Cerebellar cortex (tissue), 1 donor: ENCODE measurements at regions not wholly inside any gene's neighbourhood (a gene's known extent, or its start where the extent isn't known, plus 50 kb on each side); places are given as distances from the start of the nearest gene placed in this dataset.
A peak's percentile ranks its signal among the peaks of the same experiment; 100 is the strongest.

Source experiments
- DNase-seq: peaks from one replicate; pipeline ENCODE4 v3.0.0-alpha.2; 2015; ENCODE audit warnings: low spot score

DNA sequence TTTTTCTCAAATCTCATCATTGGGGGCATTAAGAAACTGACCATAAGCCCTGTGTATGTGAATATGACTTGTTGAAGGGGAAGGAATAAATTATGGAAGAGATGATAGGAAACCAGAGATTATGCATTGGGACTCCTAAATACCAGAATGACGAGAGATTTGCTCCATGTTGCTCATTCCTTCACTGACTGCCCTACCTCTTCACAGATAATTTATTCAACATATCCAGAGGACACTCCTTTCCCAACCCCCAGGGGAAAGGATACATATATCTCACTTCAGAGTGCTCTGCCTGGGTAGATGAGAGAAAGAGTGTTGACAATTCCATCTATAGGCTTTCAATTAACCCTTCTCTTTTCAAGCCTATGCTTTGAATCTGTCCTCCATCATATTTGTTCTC is 145.3 kb upstream of the RHOBTB1 start:
- DNase-seq: no peak

DNA sequence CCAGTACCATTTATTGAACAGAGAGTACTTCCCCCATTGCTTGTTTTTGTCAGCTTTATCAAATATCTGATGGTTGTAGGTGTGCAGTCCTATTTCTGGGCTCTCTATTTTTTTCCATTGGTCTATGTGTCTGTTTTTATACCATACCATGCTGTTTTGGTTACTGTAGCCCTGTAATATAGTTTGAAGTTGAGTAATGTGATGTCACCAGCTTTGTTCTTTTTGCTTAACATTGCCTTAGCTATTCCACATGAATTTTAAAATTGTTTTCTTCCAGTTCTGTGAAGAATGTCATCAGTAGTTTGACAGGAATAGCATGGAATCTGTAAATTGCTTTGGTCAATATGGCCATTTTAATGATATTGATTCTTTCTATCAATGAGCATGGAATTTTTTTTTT is 140.5 kb upstream of the RHOBTB1 start:
- no peak for DNase-seq

DNA sequence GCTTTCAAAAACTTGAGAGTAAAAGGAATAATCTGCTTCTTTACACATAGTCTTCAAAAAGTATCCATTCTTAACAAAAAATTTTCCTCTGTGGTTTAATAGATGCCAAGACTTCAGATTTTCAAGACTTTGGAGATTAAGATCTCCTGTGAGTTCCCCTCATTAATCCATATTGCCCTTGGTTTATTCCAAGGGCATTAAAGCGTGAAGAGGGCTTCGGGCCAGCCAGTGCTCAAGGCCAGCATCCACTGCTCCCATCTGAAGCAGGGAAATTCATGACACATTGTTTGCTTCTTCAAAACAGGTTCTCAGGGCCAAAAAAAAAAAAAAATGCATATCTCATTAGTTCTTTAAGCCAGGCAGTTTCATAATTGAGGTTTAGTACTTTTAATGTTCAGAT is 137.3 kb upstream of the RHOBTB1 start:
- no peak for DNase-seq

DNA sequence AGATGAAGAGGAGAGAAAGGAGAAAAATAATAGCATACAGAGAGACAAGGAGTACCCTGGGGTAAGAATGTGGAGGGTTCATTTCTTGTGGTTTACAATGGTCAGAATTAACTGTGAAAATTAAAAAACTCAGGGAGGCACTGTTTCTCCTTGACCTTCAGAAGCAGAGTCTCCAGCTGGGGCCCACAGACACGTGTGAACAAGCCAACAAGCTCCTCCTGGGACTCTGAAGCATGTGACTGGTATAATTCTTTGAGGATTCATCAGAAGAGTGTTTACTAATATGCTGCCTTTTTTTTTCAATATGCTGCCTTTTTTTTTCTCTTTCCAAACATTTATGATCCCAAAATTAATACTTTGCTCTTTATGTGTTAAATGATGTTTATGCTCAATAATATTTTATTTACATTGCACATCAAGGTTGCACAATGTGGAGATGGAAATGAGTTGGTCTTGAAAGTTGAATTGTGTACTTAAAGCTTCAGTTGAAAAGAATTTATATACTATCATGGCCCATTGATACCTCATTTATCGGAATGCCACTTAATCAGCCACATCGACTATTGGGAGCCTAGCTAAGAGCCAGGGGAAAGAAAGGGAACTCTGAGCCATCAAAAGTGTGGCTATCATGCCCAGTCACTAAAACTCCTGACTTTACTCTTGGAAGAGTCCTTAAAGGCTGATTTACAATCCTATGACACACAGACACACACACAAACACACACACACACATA is 134.7 kb upstream of the RHOBTB1 start:
- no peak for DNase-seq

DNA sequence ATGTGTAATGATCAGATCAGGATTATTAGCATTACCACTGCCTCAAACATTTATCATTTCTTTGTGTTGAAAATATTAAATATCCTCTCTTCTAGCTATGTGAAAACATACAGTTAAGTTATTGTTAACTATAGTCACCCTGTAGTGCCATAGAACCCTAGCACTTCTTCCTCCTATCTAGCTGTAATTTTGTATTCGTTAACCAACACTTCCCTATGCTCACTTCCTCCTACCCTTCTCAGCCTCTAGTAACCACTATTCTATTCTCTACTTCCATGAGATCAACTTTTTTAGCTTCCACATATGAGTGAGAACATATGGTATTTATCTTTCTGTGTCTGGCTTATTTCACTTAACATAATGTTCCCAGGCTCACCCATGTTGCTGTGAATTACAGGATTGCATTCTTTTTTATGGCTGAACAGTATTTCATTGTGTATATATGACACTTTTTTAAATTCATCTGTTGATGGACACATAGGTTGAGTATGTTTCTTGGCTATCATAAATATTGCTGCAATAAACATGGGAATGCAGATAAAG is 132.7 kb upstream of the RHOBTB1 start:
- no peak for DNase-seq

DNA sequence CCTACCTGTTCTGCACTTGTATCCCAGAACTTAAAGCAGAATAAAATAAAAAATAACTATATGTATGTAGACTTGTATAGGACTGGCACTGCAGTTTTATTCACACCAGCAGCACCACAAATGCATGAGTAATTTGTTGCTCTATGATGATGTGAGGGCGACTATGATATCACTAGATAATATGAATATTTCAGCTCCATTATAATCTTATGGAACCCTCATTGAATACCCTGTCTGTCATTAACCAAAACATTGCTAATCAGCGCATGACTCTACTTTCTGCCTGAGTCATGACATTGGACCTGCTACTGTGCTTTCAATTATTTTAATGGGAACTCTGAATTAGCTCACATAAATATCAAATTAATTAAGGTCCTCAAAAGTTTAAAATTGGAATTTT is 129.4 kb upstream of the RHOBTB1 start:
- DNase-seq: no peak

DNA sequence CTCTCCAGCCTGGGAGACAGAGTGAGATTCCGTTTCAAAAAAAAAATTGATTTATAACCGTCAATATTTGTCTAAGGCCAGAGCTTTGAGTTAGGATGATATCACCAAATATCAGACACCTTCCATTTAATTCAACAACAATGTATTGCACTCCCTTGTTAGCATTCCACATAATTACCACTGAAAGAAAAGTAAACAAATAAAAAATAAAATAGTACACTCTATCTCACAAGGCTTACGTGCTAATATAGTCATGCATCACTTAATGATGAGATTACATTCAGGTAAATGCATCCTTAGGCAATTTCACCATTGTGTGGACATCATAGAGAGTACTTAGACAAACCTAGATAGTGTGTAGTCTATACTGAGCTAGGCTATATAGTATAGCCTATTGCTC is 127.6 kb upstream of the RHOBTB1 start:
- no peak for DNase-seq

DNA sequence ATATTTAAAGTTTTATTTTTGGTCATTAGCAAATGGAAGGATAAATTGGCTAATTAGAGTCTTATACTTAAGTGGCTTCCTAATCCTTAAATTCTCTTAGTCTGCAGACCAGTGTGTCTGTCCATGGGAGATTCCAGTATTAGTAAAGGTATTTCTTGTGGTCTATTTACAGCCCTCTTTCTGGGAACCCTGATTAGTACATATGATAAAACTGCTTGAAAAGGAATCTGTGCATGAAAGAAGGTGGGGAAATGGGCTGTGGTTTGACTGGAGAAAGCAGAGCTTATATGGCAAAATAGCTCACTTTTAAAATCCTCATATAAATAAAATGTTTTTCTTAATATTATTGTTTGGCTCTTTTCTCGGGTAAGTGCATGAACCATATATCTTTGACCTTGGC is 124.5 kb upstream of the RHOBTB1 start:
- DNase-seq: no peak

DNA sequence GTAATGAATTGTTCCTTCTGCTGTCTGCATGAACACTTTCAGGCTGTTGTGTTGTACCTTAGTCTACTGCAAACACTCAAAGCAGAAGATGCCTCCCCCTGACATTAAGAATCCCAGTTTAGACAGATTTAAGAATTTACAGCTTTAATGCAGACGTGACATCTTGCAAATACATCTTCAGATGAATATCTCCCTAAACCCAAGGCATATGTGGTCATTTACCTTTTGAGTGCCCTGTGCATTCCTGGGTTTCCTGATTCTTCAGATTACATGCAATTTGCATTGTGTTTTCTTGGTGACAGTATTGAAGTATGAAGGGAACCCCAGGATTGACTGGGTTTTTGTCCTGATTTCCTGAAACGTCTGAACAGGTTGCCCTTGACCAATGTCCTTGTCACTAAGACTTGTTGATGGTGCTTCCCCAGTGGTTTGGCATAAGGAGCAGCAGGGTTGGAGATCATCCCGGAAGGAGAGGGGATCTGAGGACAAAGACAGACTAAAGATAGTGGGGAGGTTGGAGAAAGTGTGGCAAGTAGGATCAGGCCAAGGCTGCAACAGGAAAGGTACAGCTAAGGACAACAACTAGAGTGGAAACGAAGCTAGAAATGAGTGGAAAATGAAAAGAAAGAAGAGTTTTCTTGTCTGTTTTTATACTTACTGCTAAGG is 123.8 kb upstream of the RHOBTB1 start:
- DNase-seq: no peak

DNA sequence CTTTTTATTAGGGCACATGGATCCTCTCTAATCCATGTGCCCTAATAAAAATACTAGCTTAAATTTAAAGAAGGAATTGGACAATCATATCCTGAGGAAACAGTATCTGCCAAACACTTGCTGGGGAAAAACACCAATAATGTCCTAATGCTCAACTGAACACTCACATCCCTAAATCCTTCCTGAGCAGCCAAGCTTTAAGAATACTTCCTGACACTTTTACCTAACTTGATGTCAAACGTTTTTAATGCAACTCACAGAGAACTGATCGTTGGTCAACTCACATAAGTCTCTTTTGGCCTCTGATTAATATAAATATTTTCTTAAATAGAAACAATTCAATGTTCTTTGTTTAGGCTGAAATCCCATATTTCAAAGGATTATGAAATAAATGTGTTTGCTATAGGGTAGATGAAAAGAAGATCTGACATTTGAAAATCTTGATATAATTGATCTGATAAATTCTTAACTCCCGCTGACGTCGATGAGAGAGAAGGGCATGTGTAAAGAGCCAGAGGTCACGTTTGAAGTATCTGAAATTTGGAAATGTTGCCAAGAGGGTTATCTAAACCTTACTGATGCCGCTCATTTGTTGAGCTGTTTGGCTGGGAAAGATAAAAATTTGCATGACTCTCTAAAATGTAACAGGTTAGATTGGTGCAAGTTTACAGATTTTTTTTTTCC is 122.8 kb upstream of the RHOBTB1 start:
- peak; percentile 6 for DNase-seq

DNA sequence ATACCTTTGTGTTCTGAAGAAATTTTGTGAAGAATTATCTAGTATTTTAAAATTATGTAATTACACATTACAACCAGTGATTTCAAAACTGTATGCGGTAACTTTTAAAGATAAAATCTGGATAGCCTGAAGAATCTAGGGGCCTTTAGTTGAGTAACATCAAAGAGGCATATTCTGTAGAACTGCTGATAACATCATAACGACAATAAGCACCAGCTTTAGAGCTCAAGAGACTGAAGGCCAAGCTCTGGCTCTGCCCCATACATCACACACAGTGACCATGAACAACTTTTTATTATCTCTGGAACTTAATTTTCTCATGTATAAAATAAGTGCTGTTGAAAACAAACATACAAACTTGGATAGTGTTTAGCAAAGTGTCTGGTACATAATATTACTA is 121.1 kb upstream of the RHOBTB1 start:
- DNase-seq: no peak

DNA sequence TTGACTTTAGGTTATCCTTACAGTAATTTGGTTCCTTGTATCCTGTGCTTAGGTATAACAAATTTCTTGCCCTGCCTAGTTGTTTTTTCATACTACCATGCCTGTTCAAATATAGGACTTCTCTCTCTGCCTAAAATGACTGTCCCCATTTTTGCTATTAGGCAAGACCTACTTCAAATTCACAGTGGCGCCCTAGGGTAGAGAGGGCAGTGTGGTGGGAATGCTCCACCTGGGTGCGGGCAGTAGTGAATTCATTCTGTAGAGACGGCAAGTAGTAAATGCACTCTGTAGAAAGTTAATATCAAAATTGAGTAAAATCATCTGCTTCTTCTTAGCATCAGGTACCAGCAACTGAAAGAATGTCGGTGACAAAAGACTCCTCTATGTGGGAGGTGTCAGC is 120.4 kb upstream of the RHOBTB1 start:
- DNase-seq: no peak

DNA sequence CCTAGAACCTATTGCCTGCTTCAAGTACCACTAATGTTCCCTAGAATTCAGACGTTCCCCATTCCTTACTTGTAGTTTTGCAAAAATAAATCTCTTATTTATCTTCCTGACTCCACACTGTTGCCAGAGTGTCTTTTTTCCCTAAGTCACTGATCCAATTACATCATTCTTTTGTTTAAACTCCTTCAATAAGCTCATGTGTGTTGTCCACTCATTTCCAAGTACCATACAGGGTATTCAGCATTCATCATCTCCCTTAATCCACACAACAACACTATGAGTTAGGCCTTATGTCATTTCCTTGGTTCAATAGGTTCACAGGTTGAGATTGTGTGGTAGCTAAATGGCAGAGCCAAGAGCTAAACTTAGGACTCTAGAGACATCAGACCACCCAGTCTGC is 119.9 kb upstream of the RHOBTB1 start:
- no peak for DNase-seq

DNA sequence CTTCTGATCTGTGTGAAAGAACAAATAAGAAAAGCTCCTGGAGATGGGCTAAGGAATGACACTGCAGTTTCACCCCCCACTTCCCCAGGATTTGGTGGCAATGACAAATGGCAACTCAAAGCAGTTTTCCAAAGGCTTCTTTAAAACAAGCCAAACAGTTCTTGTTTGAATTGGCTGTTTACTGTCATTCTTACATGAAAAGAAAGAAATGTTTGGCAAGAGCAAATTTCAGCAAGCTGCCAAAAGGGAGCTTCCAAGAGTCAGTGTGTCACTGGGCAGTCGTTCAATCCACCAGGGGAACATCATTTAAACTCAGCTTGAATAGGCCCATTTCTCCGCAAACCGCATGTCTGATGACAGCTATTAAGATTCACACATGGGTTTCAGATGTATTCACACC is 119.0 kb upstream of the RHOBTB1 start:
- peak; percentile 38 for DNase-seq

DNA sequence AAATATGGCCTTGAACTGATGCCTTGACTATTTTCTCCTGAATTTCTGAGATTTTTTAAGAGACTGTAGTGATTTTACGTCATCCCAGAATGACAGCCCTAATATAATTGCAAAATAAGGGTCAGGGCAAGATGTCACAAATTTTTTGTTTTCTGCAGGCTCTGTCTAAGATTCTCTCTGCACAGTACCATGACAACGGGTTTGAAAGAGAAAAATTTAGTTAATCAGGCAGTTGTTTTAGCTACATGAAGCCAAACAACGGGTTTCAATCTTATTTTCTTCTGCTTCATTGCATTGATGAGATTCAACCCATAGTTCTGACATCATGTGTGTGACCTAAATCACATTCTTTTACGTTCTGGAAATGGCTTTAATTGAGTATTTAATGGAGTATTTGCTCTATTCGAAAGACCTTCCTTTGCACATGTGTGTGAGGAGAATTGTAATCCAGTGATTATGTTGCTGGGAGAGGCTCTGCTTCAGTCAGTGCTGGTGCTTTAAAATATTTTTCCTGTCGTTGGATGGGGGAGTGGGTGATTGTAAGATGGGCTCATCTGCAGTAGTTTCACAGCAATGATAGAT is 118.0 kb upstream of the RHOBTB1 start:
- no peak for DNase-seq

DNA sequence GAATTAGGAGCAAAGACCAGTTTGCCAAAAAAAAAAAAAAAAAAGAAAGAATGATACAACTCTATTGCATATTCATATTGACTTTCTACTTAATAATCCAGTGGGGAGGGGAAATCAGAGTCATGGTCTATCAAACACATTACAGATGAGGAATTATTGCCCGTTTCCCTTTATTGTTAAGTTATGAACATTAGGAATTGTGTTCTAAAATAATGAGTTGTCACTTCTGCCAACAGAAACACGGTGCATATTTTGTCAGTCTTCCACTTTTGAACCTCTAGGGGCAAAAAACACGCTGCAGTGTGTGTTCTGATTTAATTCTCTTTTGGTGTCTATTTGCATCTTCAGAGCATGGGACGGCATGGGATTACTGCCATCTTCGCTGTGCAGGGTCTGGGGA is 115.7 kb upstream of the RHOBTB1 start:
- DNase-seq: no peak

DNA sequence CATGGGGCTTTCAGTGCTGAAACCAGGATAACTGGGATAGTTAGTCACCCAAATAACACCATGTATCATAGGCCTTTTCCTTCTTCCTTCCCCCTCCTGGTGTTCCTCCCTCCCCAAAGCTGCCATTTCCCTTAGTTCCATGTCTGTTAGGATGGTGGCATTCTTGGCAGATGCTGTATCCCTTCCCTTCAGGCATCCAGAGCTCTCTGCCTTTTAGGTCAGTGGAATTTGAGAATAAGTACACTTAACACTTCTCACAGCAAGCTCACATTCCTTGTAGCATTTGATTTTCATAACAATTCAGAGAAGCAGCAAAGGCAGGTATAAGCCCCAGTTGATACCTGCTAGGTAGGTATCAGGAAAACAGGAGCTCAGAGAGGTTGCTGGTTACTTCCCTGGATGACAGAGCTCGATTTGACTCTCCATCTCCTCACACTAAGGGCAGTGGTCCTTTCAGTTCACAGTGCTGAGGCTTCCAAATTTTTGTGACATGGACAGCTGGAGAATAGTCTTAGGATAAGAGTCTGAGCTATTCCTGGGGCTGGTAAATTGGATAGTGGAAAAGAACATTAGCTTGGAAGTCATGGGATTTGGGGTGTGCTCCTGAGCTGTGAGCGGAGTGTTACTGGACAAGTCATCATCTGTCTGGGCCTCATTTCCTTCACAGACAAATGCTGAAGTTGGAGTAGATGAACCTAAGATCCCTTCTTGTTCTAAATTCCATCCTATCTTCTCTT is 108.7 kb upstream of the RHOBTB1 start:
- DNase-seq: no peak

DNA sequence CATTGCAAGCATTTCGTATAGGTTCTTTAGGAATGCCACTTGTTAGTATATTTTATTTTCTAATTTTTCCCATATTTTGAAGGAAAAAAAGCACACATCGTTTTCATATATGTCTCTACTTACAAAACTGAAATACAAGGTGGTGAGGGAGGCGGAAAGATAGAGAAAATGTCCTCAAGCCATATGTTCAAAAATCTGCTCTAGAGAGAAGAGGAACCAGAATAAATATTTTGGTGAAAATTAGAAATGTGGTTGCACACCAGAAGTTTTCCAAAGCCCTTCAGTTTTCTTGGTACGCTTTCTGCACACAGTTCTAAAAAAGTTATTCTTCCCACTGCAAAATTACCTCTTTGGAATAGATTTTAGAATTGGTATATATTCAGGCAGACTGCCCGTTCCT is 107.4 kb upstream of the RHOBTB1 start:
- DNase-seq: no peak

DNA sequence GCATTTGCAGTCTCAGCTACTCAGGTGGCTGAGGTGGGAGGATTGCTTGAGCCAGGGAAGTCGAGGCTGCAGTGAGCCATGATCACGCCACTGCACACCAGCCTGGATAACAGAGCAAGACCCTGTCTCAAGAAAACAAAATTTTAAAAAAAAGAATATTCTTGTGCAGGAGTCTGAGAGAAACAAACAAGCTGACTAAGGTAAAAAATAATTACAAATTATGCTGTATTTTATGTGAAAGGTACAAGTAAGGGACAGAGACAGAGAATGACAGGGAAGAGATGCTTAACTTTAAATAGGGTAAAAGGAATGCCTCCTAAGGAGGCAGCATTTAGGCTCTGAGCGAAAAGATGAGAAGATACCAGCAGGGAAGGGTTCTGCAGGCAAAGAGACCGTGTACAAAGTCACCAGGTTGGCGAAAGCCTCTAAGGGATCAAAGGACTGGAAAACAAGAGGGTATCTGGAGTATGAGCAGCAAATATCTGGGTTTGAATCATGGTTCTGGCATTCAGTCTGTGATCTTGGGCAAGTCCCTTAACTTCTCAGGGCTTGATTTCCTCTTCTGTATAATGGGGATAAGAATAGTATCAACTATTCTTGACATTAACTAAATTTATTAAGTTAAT is 106.2 kb upstream of the RHOBTB1 start:
- no peak for DNase-seq

DNA sequence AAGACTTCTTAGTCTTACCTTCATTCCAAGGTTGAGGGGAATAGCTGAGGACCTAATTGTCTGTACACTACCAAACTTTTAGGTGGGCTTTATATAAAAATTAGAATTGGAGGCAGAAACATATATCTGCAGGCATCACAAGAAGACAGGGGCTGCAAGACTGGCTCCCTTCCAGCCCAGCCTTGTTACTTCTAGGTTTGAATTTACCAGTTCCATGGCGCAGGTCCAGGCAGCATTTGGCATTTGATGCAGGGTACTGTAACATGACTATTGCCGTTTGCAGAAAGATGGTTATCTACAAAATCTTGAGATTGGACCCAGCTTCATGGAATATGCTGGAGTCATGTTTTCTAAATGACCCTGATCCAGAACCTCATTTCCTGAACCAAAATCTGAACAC is 105.4 kb upstream of the RHOBTB1 start:
- DNase-seq: no peak

DNA sequence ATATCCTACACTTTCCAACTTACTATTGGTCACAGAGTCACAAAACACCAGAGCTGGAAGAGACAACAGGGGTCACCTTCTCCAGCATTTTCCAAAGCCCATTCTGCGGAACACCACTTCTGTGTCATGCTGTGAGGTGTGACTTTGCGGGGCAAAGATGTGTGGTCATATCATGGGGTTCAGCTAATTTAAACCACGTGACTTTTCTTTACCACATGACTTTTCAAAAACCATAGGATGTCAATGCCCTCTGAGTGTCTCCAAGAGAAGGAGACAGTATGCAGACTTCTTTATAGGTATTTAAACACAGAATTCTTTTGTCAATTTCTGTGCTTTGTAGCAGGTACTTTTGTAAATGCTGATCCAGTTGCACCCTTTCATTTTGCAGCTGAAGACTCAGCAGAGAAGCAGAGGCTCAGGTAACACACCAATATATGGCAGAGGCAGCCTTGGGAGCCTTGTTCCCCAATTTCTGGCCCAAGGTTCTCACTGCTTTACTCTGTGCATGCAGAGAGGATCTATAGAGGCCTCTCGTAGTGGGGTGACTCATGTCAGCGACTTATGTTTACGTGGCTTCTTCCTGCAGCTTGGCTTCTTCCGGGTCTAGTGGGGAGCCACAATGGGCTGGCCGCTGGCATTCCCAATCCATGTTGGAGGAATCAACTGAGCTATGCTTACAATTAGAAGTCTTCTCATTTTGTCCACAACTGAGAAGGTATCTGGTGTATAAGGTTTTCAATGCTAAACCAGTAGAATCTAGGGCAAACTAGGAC is 104.0 kb upstream of the RHOBTB1 start:
- no peak for DNase-seq
